KOPT-K1 (cell line): ENCODE measurements at regions not wholly inside any gene's neighbourhood (a gene's known extent, or its start where the extent isn't known, plus 50 kb on each side); places are given as distances from the start of the nearest gene placed in this dataset.

Experiments used
- H3K27ac ChIP-seq: fragments of 200-600 bp; sonication (generic); 2 replicates; pipeline ENCODE4 v1.5.1; 2016; ENCODE audit warnings: antibody characterized with exemption, mild to moderate bottlenecking, low read depth, low read length; ENCODE audit not compliant: poor library complexity, severe bottlenecking
- H3K36me3 ChIP-seq: fragments of 200-600 bp; sonication (generic); 2 replicates; pipeline ENCODE4 v1.5.1; 2017; ENCODE audit warnings: antibody characterized with exemption, mild to moderate bottlenecking, low read length, moderate library complexity; ENCODE audit not compliant: insufficient read depth
- H3K9me3 ChIP-seq: fragments of 200-600 bp; sonication (generic); 2 replicates; pipeline ENCODE4 v1.5.1; 2017; ENCODE audit warnings: antibody characterized with exemption, low read length, mild to moderate bottlenecking; ENCODE audit not compliant: insufficient read depth, poor library complexity, severe bottlenecking

DNA sequence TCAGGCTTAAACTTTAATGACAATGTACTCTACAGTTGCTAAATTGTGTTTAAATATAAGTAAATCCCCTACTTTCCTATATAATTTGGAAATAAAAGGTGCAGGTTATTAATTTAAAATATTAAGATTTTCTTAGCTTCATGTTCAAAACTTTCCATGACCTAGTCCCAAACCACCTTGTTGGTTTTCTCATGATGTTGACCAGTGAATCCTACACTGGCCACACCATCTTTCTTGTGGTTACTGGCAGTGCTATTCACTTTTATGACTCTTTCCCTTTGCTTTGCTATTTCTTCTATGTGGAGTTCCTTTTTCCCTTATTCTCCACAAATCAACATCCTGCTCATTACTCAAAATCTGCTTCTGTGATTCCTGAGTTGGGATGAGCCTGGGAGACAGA is 138.6 kb upstream of the NDUFV2 start:
- Histone ChIP-seq H3K9me3 (no peaks in the 10 kb centered on the region), H3K27ac (no peak overlapping the region), H3K36me3 (no peaks in the 10 kb centered on the region)

DNA sequence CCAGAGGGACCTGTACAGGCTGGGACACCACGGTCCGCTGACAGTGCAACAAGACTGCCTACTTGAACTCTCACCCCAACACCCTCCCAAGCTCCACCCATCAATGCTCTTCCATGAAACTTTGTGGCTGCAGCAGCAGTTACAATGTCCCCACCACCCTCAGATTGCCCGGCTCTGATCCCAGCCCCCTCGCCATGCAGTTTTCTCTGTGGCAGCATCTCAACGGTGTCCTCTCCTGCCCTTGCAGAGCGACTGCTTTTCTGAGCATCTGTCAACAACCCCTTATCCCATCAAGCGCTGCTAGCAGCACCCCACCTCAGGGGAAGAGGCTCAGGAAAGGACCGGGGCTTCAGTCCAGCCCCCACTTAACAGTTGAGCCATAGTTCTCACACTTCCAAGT is 137.1 kb upstream of the NDUFV2 start:
- Histone ChIP-seq H3K27ac (no peak overlapping the region), H3K36me3 (no peaks in the 10 kb centered on the region), H3K9me3 (no peaks in the 10 kb centered on the region)

DNA sequence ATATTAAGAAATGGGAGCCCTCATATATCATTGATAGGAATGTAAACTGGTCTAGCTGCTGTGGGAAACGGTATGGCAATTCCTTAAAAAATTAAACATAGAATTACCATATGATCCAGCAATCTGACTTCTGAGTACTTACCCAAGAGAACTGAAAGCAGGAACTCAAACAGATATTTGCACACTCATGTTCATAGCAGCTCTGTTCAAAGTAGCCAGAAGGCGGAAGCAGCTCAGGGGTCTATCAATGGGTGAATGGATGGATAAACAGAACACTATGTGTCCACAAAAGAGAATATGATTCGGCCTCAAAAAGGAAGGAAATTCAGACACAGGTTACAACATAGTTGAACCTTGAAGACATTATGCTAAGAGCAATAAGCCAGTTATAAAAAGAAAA is 135.7 kb upstream of the NDUFV2 start:
- Histone ChIP-seq H3K36me3 (no peaks in the 10 kb centered on the region), H3K9me3 (no peaks in the 10 kb centered on the region), H3K27ac (no peak overlapping the region)

DNA sequence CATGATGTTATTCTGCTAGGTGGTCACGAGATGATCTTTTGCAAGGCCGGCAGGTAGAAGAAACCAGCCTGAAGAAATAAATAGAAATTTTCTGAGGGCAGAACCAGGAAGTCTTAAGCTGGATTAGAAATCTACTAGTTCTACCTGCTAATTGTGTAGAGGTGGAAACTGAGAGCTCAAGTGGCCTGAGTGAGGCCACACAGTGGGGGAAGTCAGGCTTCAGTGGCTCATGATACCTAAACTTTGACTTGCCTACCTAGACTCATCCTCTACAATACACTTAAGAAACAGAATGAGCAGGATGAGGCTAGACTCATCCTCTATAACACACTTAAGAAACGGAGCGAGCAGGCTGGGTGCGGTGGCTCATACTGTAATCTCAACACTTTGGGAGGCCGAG is 134.9 kb upstream of the NDUFV2 start:
- Histone ChIP-seq H3K36me3 (no peaks in the 10 kb centered on the region), H3K9me3 (no peaks in the 10 kb centered on the region), H3K27ac (no peak overlapping the region)

DNA sequence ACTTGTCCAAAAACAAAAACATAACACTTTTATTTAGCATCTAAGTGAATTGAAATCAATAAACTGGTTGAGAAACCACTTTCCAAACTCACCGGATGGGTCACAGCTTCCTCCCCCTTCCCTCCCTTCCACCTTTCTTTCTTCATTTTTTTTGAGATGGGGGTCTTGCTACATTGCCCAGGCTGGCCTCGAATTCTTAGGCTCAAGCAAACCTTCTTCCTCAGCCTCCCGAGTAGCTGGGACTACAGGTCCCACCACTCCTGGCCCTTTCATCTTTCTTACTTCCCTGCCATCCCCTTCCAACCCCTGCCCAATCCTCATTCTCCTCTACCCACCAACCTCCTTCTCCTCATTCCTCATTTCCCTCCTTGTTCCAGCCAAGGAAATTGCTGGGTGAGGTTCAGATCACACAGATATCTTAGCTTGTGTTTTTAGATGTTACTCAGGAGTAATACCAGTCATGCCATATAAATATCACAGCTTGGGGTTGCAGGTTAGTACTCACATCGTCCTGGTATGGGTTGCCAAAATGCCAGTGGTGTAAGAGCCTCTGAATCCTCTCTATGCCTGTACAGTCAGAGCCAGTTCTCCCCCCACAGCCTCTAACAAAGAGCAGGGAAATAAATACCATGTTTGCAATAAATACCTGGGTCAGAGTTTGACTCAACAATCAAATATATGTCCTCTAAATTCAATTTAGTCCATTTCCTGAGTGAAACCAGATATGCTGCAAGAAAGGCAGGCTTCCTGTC is 132.7 kb upstream of the NDUFV2 start:
- Histone ChIP-seq H3K9me3 (no peaks in the 10 kb centered on the region), H3K27ac (no peak overlapping the region), H3K36me3 (no peaks in the 10 kb centered on the region)

DNA sequence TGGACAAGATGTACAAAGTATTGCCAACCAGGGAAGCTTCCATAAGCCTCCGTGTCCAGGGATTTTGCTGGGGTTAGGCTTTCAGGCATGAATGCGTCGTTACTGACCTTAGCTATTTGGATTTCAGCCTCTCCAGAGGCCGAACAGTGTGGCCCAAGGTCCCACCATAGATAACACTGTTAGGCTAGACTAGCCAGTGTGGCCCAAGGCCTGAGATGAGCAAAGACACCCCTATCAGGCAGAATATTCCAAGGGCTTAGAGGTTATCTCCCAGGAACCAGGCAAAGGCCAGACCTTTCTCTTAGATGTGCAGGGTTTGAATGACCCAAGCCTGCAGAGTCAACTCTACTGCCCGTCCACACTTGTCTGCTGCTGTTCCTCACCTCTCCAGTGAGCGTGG is 131.7 kb upstream of the NDUFV2 start:
- Histone ChIP-seq H3K9me3 (no peaks in the 10 kb centered on the region), H3K36me3 (no peaks in the 10 kb centered on the region), H3K27ac (no peak overlapping the region)

DNA sequence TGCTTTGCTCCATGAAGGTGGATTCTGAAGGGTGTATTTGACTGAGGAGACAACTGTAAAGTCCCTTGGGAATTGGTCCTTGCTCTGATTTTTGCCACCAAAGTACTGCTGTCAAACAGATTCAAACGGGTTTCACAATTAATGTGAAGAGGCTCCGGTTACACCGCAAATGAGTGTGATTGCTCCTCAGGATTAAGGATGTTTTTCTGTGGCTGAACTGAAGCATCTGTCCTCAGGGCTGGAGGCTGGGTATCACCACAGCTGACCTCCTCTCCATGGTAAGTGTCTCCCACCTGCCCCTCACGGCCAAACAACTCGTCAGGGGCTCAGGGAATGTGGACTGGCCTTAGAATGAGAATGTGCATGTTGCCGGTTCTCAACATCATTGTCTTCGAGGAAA is 130.4 kb upstream of the NDUFV2 start:
- no peaks in the 10 kb centered on the region for H3K9me3 ChIP-seq
- H3K27ac ChIP-seq, result no peak overlapping the region
- H3K36me3 ChIP-seq, result no peaks in the 10 kb centered on the region

DNA sequence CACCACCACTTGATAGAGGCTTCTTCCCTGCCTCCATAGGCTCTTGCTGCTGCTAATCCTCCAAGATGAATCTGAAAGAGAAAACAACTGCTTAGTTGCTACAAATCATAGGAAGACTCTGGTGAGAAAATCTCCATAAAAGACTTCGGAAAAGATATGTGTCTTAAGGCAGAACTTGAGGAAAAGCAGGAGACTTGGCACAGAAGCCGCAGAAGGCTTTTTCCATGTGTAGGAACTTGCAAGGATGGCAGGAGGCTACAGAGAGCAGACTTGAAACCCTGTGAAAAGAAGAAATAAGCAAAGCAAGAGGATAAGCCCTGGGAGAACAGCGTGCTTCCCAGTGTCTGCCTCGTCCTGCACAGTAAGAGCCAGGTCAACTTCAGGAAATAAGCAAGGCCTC is 128.2 kb upstream of the NDUFV2 start:
- Histone ChIP-seq H3K27ac (no peak overlapping the region), H3K9me3 (no peaks in the 10 kb centered on the region), H3K36me3 (no peaks in the 10 kb centered on the region)

DNA sequence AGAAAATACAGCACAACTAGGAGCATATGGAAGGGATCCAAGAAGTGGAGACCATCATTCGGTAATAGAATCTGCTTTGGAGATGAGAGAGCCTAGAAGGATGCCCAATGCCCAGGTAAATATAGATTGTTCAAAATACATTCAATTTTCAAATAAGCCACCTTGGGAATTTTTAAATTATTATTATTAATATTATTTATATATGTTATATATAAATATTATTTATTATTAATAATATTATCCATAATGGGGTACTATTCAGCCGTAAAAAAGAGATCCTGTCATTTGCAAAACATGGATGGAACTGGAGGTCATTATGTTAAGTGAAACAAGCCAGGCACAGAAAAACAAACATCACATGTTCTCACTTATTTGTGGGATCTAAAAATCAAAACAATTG is 127.8 kb upstream of the NDUFV2 start:
- Histone ChIP-seq H3K9me3 (no peaks in the 10 kb centered on the region), H3K27ac (no peak overlapping the region), H3K36me3 (no peaks in the 10 kb centered on the region)

DNA sequence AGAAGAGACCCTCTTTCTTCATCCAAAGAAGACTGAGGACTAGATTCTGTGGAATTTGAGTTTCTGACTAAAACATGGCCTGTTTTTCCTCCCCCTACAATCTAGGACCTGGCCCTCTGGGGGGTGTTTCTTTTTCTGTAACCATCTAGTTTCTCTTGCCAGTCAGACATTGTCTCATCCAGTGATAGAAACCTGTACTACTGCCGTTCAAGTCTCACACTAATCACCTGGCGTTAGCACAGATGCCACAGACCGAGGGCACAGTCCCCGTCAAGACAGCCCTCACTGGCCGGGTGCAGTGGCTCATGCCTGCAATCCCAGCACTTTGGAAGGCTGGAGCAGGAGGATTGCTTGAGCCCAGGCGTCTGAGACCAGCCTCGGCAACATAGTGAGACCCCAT is 126.9 kb upstream of the NDUFV2 start:
- H3K9me3 ChIP-seq, result no peaks in the 10 kb centered on the region
- H3K36me3 ChIP-seq, result no peaks in the 10 kb centered on the region
- no peak overlapping the region for H3K27ac ChIP-seq

DNA sequence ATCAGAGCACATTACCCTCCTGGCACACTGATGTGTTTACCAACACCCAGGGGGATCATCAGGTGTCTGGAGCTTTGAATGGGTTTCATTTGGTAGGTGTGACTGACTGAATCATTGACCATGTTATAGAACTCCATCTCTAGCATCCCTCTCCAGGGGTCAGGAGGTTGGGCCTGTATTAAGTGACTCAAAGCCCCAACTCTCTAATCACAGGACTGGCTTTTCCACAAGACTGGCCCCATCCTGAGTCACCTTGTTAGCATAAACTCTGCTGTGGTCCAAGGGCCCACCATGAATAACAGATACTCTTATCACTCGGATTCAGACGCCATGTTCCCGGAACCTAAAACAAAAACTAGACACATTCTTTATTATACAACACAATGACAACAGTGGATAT is 125.9 kb upstream of the NDUFV2 start:
- H3K9me3 ChIP-seq, result no peaks in the 10 kb centered on the region
- H3K36me3 ChIP-seq, result no peaks in the 10 kb centered on the region
- H3K27ac ChIP-seq, result no peak overlapping the region

DNA sequence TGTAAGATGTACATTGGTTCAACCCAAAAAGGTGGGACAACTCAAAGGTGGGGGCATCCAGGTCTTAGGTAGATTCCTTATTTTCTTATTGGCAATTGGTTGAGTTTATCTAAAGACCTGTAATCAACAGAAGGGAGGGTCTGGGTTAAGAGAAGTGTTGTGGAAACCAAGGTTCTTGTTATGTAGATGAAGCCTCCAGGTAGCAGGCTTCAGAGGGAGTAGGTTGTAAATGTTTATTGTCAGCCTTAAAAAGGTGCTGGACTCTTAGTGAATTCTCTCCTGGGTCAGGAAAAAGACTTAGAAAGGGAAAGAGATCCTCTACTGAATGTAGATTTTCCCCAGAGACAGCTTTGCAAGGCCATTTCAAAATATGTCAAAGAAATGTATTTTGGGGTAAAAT is 125.3 kb upstream of the NDUFV2 start:
- Histone ChIP-seq H3K27ac (no peak overlapping the region), H3K9me3 (no peaks in the 10 kb centered on the region), H3K36me3 (no peaks in the 10 kb centered on the region)

DNA sequence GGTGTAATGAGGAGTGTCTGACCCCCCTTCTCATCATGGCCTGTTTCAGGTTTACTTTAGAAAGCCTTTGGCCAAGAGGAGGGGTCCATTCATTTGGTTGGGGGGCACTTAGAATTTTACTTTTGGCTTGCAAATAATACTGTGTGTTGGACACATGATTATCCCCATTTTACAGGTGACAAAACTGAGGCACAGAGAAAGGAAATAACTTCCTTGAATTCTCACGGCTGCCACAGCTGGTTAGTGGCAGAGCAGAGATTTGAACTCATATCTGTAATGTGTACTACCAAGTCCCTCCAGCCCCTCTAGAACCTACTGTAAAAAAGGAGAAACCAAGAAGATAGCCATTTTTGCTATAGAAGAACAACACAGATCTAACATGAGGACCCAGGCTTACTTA is 124.8 kb upstream of the NDUFV2 start:
- Histone ChIP-seq H3K9me3 (no peaks in the 10 kb centered on the region), H3K27ac (no peak overlapping the region), H3K36me3 (no peaks in the 10 kb centered on the region)

DNA sequence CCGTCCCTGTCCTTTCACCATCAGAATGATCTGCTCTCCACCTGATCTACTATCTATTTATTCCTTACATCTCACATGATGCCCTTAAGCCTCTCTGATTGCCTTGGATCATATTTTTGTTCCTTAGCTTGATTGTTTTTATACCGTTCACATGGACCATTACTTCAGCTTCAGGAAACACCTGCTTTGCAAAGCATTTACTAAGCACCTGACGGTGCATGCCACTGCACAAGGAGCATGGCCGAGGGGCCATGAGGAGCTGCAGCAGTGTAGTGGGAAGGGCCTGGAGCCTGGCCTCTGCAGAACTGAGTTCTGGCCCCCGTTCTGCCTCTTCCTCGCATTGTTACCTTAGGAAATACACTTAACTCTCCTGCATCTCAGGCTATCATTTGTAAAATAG is 124.1 kb upstream of the NDUFV2 start:
- no peaks in the 10 kb centered on the region for H3K36me3 ChIP-seq
- no peaks in the 10 kb centered on the region for H3K9me3 ChIP-seq
- no peak overlapping the region for H3K27ac ChIP-seq

DNA sequence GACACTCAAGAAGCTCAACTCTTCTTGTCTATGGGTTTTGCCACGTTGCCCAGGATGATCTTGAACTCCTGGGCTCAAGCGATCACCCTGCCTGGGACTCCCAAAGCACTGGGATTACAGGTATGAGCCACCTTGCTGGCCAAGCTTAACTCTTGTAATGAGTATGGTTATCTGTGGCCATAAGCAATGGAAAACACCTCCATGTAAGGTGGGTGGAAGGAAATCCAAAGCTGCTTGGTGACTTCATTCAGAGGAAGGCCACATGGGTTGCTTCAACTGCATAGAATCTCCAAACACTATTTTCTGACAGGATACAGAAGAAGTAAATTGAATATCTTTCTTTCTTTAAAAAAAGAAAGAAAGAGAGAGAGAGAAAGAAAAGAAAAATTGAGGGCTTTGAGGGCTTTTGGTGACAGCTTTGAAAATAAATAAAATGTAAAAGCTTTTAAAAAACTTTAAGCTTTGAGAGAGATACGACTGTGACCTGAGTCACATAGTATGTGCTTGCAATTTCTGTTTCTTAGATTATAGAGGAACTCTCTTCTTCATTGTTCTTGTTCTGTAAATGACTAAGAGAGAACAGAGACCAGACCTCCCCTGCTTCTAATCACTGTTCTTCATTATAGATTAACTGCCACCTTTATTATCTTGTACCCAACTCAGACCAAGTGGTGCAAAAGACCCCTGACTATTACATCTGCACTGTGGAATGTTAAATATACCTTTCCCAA is 123.1 kb upstream of the NDUFV2 start:
- Histone ChIP-seq H3K36me3 (no peaks in the 10 kb centered on the region), H3K27ac (no peak overlapping the region), H3K9me3 (no peaks in the 10 kb centered on the region)

DNA sequence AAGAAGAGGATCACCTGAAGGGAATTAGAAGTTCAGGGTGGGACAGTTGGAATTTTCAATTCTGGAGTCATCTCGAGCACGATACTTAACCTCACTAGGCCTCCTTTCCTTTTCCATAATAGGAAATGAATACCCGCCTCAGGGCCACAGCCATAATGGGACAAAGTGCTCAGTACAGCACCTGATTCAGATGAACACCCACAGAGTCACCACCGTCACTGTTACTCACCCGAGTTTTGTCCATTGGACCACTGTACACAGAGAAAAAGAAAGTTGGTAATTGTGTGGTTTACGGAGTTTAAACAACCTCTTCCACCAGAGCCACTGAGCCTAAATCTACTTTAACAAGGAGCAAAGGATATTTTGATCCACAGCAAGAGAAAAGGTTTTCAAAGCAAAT is 122.0 kb upstream of the NDUFV2 start:
- H3K27ac ChIP-seq, result no peak overlapping the region
- H3K36me3 ChIP-seq, result no peaks in the 10 kb centered on the region
- no peaks in the 10 kb centered on the region for H3K9me3 ChIP-seq
